K562 (cell line): ENCODE measurements at regions not wholly inside any gene's neighbourhood (a gene's known extent, or its start where the extent isn't known, plus 50 kb on each side); places are given as distances from the start of the nearest gene placed in this dataset.

Source experiments
- ATAC-seq: fragments of 200-7000 bp; cut with Tn5 transposase; 3 replicates; pipeline ENCODE4 v1.9.1; 2020; ENCODE audit warnings: moderate library complexity
- BruUV-seq: library from RNA; stranded (reverse); fragments of 400-500 nt; replicated peaks from 2 replicates; lab custom pipeline; 2021; lab: Mats Ljungman, UMichigan
- CTCF ChIA-PET: fragments of 300-600 bp; formaldehyde crosslinking; extraction: SDS; loops from one replicate; lab custom pipeline; 2021; ENCODE audit warnings: low intra/inter-chr PET ratio; lab: Yijun Ruan, JAX
- POLR2A ChIA-PET: fragments of 300-600, 350-650 bp; sonication (Branson Sonifier 250); formaldehyde crosslinking; extraction: SDS; loops from one replicate; lab custom pipeline; 2021; ENCODE audit warnings: antibody characterized with exemption, inconsistent platforms; lab: Yijun Ruan, JAX
- DNase-seq, 4 experiments: peaks; one replicate each; pipeline versions ENCODE4 v3.0.0 to v3.0.0-alpha.2; 2011 to 2018; ENCODE audit warnings: low spot score in 3 of 4, mixed read lengths in 3 of 4; ENCODE audit errors: extremely low read depth in 1 of 4
- FAIRE-seq: peaks from 2 replicates; lab custom pipeline; 2011; peaks lifted over from hg19 to GRCh38; lab: Jason Lieb, UNC
- H2AFZ ChIP-seq: 2 replicates; pipeline ENCODE4 v1.6.0; 2011; ENCODE audit warnings: low read depth, low read length, control low read depth, inconsistent platforms
- H3K27ac ChIP-seq: fragments of 200-600 bp; 3 replicates; pipeline ENCODE4 v1.8.0; 2011; ENCODE audit warnings: low read depth, mild to moderate bottlenecking, control low read depth, inconsistent platforms, low read length, moderate library complexity, mixed read lengths; ENCODE audit errors: extremely low read depth
- H3K27me3 ChIP-seq, 2 experiments: fragments of 300-600 bp in 1 of 2; 2 replicates in 1 of 2; 3 replicates in 1 of 2; pipeline versions ENCODE4 v1.6.0 to v1.8.0; 2011; ENCODE audit warnings: inconsistent platforms in 2 of 2, low read length in 2 of 2, mild to moderate bottlenecking in 1 of 2, mixed read lengths in 1 of 2, moderate library complexity in 1 of 2; ENCODE audit not compliant: control insufficient read depth in 2 of 2, insufficient read depth in 2 of 2
- H3K36me3 ChIP-seq: fragments of 300-600 bp; 3 replicates; pipeline ENCODE4 v1.8.0; 2011; ENCODE audit warnings: mild to moderate bottlenecking, low read length, inconsistent platforms; ENCODE audit not compliant: control insufficient read depth, insufficient read depth
- H3K4me1 ChIP-seq, 2 experiments: fragments of 200-600 bp in 1 of 2; replicated peaks in 1 of 2; 2 replicates in 1 of 2; 3 replicates in 1 of 2; pipeline versions ENCODE4 v1.5.1 to v1.8.0; 2011; ENCODE audit warnings: inconsistent platforms in 2 of 2, low read length in 2 of 2, mild to moderate bottlenecking in 1 of 2, mixed read lengths in 1 of 2, moderate library complexity in 1 of 2; ENCODE audit not compliant: control insufficient read depth in 2 of 2, insufficient read depth in 2 of 2
- H3K4me2 ChIP-seq: 2 replicates; pipeline ENCODE4 v1.6.1; 2011; ENCODE audit warnings: low read length, control low read depth, inconsistent platforms, mixed read lengths; ENCODE audit not compliant: insufficient read depth
- H3K4me3 ChIP-seq: fragments of 200-600 bp; sonication (generic), shearing (Covaris generic); 2 replicates; pipeline ENCODE4 v1.5.1; 2016; ENCODE audit warnings: control low read depth, inconsistent platforms
- H3K79me2 ChIP-seq: fragments of 200-600 bp; 3 replicates; pipeline ENCODE4 v1.8.0; 2011; ENCODE audit warnings: low read length, inconsistent platforms; ENCODE audit not compliant: control insufficient read depth, insufficient read depth
- H3K9ac ChIP-seq, 2 experiments: 2 replicates each; pipeline versions ENCODE4 v1.6.0 to v1.6.1; 2011; ENCODE audit warnings: low read depth in 2 of 2, low read length in 2 of 2, control low read depth in 1 of 2, inconsistent platforms in 1 of 2, mild to moderate bottlenecking in 1 of 2, mixed read lengths in 1 of 2; ENCODE audit not compliant: insufficient read depth in 1 of 2
- H3K9me1 ChIP-seq: one replicate; pipeline ENCODE4 v1.6.0; 2011; ENCODE audit warnings: inconsistent platforms, mild to moderate bottlenecking, low read length, moderate library complexity; ENCODE audit not compliant: control insufficient read depth, insufficient read depth
- H3K9me3 ChIP-seq: replicated peaks from 2 replicates; pipeline ENCODE4 v1.5.1; 2011; ENCODE audit warnings: low read depth, low read length, inconsistent platforms; ENCODE audit not compliant: control insufficient read depth, insufficient read depth
- H4K20me1 ChIP-seq: replicated peaks from 2 replicates; pipeline ENCODE4 v1.6.1; 2011; ENCODE audit warnings: low read length, inconsistent platforms, mixed read lengths; ENCODE audit not compliant: control insufficient read depth, insufficient read depth
- CC2D1A ChIP-seq: fragments of 450-650 bp; IDR thresholded peaks from 2 replicates; pipeline ENCODE4 v1.6.1; 2017; ENCODE audit warnings: mild to moderate bottlenecking
- FOXK2 ChIP-seq, 2 experiments: fragments of 450-650 bp; IDR thresholded peaks in 1 of 2; conservative IDR thresholded peaks in 1 of 2; 2 replicates each; pipeline ENCODE4 v1.6.1; 2016; ENCODE audit warnings: low read depth in 2 of 2, mild to moderate bottlenecking in 1 of 2
- HNRNPLL ChIP-seq: fragments of 200-400 bp; formaldehyde crosslinking; IDR thresholded peaks from 2 replicates; pipeline ENCODE4 v1.6.1; 2017; ENCODE audit warnings: low read length, low read depth, mild to moderate bottlenecking; ENCODE audit not compliant: poor library complexity, severe bottlenecking
- MAFG ChIP-seq: fragments of 450-650 bp; conservative IDR thresholded peaks from 2 replicates; pipeline ENCODE4 v1.6.1; 2016; ENCODE audit warnings: missing genetic modification characterization, missing compliant biosample characterization
- MYC ChIP-seq, 2 experiments: fragments of 250-450 bp in 1 of 2; sonication (Bioruptor Pico) in 1 of 2; IDR thresholded peaks; 2 replicates each; pipeline versions ENCODE4 v1.5.1 to v1.6.1; 2012 to 2021; ENCODE audit warnings: low read depth in 2 of 2, borderline replicate concordance in 1 of 2, improper control_type of control experiment in 1 of 2, low read length in 1 of 2, mild to moderate bottlenecking in 1 of 2, moderate library complexity in 1 of 2
- SAFB2 ChIP-seq: fragments of 200-400 bp; formaldehyde crosslinking; IDR thresholded peaks from 2 replicates; pipeline ENCODE4 v1.6.1; 2018; ENCODE audit warnings: borderline replicate concordance, low read length, low read depth, moderate library complexity; ENCODE audit not compliant: severe bottlenecking
- TOE1 ChIP-seq, 2 experiments: fragments of 450-650 bp in 1 of 2; sonication (generic) in 1 of 2; formaldehyde crosslinking in 1 of 2; IDR thresholded peaks; 2 replicates each; pipeline versions ENCODE4 v1.7.1 to v1.8.0; 2016 to 2022; ENCODE audit warnings: borderline replicate concordance in 2 of 2, mild to moderate bottlenecking in 2 of 2, antibody characterized with exemption in 1 of 2, inconsistent platforms in 1 of 2, low read depth in 1 of 2, missing genetic modification reagents in 1 of 2, moderate library complexity in 1 of 2
- ZNF655 ChIP-seq: fragments of 250-450 bp; sonication (Bioruptor Pico); IDR thresholded peaks from 2 replicates; pipeline ENCODE4 v1.5.0; 2021
- ZNF79 ChIP-seq: fragments of 250-450 bp; sonication (Bioruptor Pico); IDR thresholded peaks from 2 replicates; pipeline ENCODE4 v1.4.0; 2020; ENCODE audit warnings: low read depth, mild to moderate bottlenecking, moderate library complexity
- WGBS: fragments of 100-300 bp; shearing (Covaris generic); methylation state at CpG from one replicate; pipeline ENCODE4 v1.1.6; 2016; ENCODE audit warnings: low coverage, mixed read lengths; ENCODE audit not compliant: insufficient coverage; ENCODE audit errors: missing lambda C conversion rate; 5-methylcytosine and 5-hydroxymethylcytosine counted together
- in situ Hi-C: fragments of 300-500 bp; cut with MboI; formaldehyde crosslinking; loops from 4 replicates; pipeline ENCODE4 v1.15.0; 2018; ENCODE audit warnings: inconsistent platforms, mixed read lengths
- intact Hi-C: fragments of 100-400 bp; cut with micrococcal nuclease; formaldehyde crosslinking; loops from 2 replicates; pipeline ENCODE4 v1.14.2; 2022
- TF ChIP-seq, protein P1 (sequence below): fragments of 250-450 bp; sonication (Bioruptor Pico); IDR thresholded peaks from 2 replicates; pipeline ENCODE4 v1.4.0; 2020; ENCODE audit warnings: borderline replicate concordance

DNA sequence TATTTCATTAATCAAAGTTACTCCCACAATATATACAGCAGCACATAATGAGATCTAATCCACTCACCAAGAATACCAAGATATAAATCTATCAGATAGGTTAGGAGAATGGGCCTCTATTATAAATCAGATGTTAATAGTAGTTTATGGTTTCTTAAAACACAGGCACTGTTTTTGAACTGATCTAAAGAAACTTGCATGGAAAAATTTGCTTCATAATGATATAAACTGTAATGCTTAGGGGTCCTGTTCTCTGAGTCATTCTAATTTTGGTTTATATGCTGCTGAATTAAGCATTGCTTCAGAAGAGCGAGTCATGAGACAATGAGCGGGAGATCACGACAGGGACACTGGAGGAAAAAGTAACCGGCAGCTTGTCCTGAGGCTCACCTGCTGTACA, 113.3 kb upstream of the OTUD4 start:
- WGBS, result 0% methylated on average over 4 of the region's 4 CpGs
- intact Hi-C loops, result no loop called here
- Histone ChIP-seq H3K27ac (no peak overlapping the region), H3K36me3 (no peaks in the 10 kb centered on the region), H2AFZ (no peak overlapping the region), H3K9ac (no peak overlapping the region), H3K27me3 (peaks cover 0 to 5% of the 10 kb centered on the region in 2 experiments; a peak in 1 of 5 replicates), H3K4me2 (no peak overlapping the region), H3K79me2 (no peaks in the 10 kb centered on the region), H3K9me1 (no peaks in the 10 kb centered on the region), H4K20me1 (no peaks in the 10 kb centered on the region), H3K4me1 (no peaks in the 10 kb centered on the region), H3K9me3 (no peaks in the 10 kb centered on the region), H3K4me3 (no peak overlapping the region)
- no peak for ATAC-seq
- DNase-seq, result no peak
- no peak for FAIRE-seq
- TF ChIP-seq MAFG (tag), result no peak
- in situ Hi-C loops, result no loop called here
- POLR2A ChIA-PET, result no interaction called here
- CTCF ChIA-PET, result no interaction called here
- BruUV-seq, result no TSS peak

DNA sequence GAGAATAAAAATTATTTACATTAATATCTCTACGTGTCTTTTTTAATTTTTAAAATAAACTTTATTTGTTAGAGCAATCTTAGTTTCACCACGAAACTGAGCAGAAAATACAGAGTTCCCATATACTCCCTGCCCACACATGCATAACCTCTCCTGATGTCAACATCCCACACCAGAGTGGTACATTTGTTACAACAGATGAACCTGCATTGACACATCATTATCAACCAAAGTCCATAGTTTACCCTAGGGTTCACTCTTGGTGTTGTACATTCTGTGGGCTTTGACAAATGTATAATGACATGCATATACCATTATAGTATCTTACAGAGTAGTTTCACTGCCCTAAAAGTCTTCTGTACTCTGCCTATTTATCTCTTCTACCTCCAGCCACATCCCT, 110.6 kb upstream of the OTUD4 start:
- WGBS, result 0% methylated on average over 2 of the region's 2 CpGs
- H3K4me1 ChIP-seq, result no peaks in the 10 kb centered on the region
- intact Hi-C loops (no loop called here), in situ Hi-C loops (no loop called here)
- ChIA-PET POLR2A (no interaction called here), CTCF (interaction anchor here (0.6 kb wide), 1 partner anchor 1648 kb away, joined by 3 read pairs; no protein-coding TSS in a partner anchor)
- BruUV-seq, result no TSS peak
- no peaks in the 10 kb centered on the region for H3K36me3 ChIP-seq
- H4K20me1 ChIP-seq, result no peaks in the 10 kb centered on the region
- no peak overlapping the region for H3K27ac ChIP-seq
- no peak for FAIRE-seq
- H3K79me2 ChIP-seq, result no peaks in the 10 kb centered on the region
- H3K4me3 ChIP-seq, result no peak overlapping the region
- no peak overlapping the region for H3K9ac ChIP-seq
- DNase-seq, result no peak
- no peaks in the 10 kb centered on the region for H3K9me1 ChIP-seq
- peaks cover 0 to 5% of the 10 kb centered on the region in 2 experiments; a peak in 1 of 5 replicates for H3K27me3 ChIP-seq
- ATAC-seq, result no peak
- H3K4me2 ChIP-seq, result no peak overlapping the region
- no peaks in the 10 kb centered on the region for H3K9me3 ChIP-seq
- no peak overlapping the region for H2AFZ ChIP-seq
- TF ChIP-seq ZNF655 (CRISPR knock-in tag) (no peak), HNRNPLL (no peak), MYC (IDR thresholded peaks at IDR 0.05; ENCODE audit: low read depth, low read length) (no peak), MYC (CRISPR knock-in tag; IDR thresholded peaks at IDR 0.05; ENCODE audit: borderline replicate concordance, low read depth) (no peak), TOE1 (IDR thresholded peaks at IDR 0.05; ENCODE audit: borderline replicate concordance) (no peak), TOE1 (CRISPR knock-in tag; IDR thresholded peaks at IDR 0.05; ENCODE audit: borderline replicate concordance, low read depth) (no peak), SAFB2 (no peak), CC2D1A (no peak), ZNF79 (CRISPR knock-in tag) (no peak), FOXK2 (conservative IDR thresholded peaks at IDR 0.05 in 1 of 2, IDR thresholded peaks at IDR 0.05 in 1 of 2; ENCODE audit: low read depth in 2 of 2) (no peak)
- TF ChIP-seq, protein P1, sequence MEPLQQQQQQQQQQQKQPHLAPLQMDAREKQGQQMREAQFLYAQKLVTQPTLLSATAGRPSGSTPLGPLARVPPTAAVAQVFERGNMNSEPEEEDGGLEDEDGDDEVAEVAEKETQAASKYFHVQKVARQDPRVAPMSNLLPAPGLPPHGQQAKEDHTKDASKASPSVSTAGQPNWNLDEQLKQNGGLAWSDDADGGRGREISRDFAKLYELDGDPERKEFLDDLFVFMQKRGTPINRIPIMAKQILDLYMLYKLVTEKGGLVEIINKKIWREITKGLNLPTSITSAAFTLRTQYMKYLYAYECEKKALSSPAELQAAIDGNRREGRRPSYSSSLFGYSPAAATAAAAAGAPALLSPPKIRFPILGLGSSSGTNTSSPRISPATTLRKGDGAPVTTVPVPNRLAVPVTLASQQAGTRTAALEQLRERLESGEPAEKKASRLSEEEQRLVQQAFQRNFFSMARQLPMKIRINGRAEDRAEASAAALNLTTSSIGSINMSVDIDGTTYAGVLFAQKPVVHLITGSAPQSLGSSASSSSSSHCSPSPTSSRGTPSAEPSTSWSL (CRISPR knock-in tag), result no peak
